SJSA1 (cell line): ENCODE measurements at regions not wholly inside any gene's neighbourhood (a gene's known extent, or its start where the extent isn't known, plus 50 kb on each side); places are given as distances from the start of the nearest gene placed in this dataset.

Experiments
- DNase-seq, 2 experiments: peaks; one replicate each; pipeline ENCODE4 v3.0.0-alpha.2; 2015 to 2020; ENCODE audit warnings: low spot score in 2 of 2, low read depth in 1 of 2
- H3K27ac ChIP-seq: fragments of 250-450 bp; sonication (Bioruptor Pico); 2 replicates; pipeline ENCODE4 v1.5.1; 2020; ENCODE audit warnings: mild to moderate bottlenecking, moderate library complexity
- H3K27me3 ChIP-seq: fragments of 250-450 bp; sonication (Bioruptor Pico); replicated peaks from 2 replicates; pipeline ENCODE4 v1.5.1; 2020; ENCODE audit warnings: mild to moderate bottlenecking, moderate library complexity
- H3K36me3 ChIP-seq: fragments of 250-450 bp; sonication (Bioruptor Pico); 2 replicates; pipeline ENCODE4 v1.5.1; 2020; ENCODE audit warnings: mild to moderate bottlenecking
- H3K4me1 ChIP-seq: fragments of 250-450 bp; sonication (Bioruptor Pico); replicated peaks from 2 replicates; pipeline ENCODE4 v1.6.1; 2021; ENCODE audit warnings: mild to moderate bottlenecking
- H3K4me3 ChIP-seq: fragments of 250-450 bp; sonication (Bioruptor Pico); 2 replicates; pipeline ENCODE4 v1.5.1; 2020; ENCODE audit warnings: mild to moderate bottlenecking
- H3K9me3 ChIP-seq: fragments of 250-450 bp; sonication (Bioruptor Pico); replicated peaks from 2 replicates; pipeline ENCODE4 v1.5.1; 2020; ENCODE audit warnings: mild to moderate bottlenecking

GRCh38 chr6:91130126-91130525, 543.3 kb upstream of the MAP3K7 start:
- H3K27ac ChIP-seq, result no peak overlapping the region
- H3K4me3 ChIP-seq, result no peak overlapping the region
- no peaks in the 10 kb centered on the region for H3K27me3 ChIP-seq
- H3K9me3 ChIP-seq, result no peaks in the 10 kb centered on the region
- DNase-seq, result no peak
- no peaks in the 10 kb centered on the region for H3K36me3 ChIP-seq
- no peaks in the 10 kb centered on the region for H3K4me1 ChIP-seq

GRCh38 chr6:91127752-91128151, 540.9 kb upstream of the MAP3K7 start:
- H3K9me3 ChIP-seq, result no peaks in the 10 kb centered on the region
- no peaks in the 10 kb centered on the region for H3K4me1 ChIP-seq
- DNase-seq, result no peak
- H3K27ac ChIP-seq, result no peak overlapping the region
- H3K27me3 ChIP-seq, result no peaks in the 10 kb centered on the region
- H3K36me3 ChIP-seq, result no peaks in the 10 kb centered on the region
- H3K4me3 ChIP-seq, result no peak overlapping the region

- H3K36me3 ChIP-seq, result no peaks in the 10 kb centered on the region
- no peaks in the 10 kb centered on the region for H3K9me3 ChIP-seq
- no peaks in the 10 kb centered on the region for H3K4me1 ChIP-seq
- no peak overlapping the region for H3K4me3 ChIP-seq
- H3K27me3 ChIP-seq, result no peaks in the 10 kb centered on the region
- DNase-seq, result no peak
- no peak overlapping the region for H3K27ac ChIP-seq
These were observed 540.0 kb upstream of the MAP3K7 start for GRCh38 chr6:91126876-91127275.

- Histone ChIP-seq H3K4me3 (no peak overlapping the region), H3K27ac (no peak overlapping the region), H3K36me3 (no peaks in the 10 kb centered on the region), H3K9me3 (no peaks in the 10 kb centered on the region), H3K4me1 (peaks cover 7% of the 10 kb centered on the region; the same call in 1 of the 2 replicates), H3K27me3 (no peaks in the 10 kb centered on the region)
- no peak for DNase-seq
These were observed 530.7 kb upstream of the MAP3K7 start for GRCh38 chr6:91117550-91117949.

GRCh38 chr6:91114123-91114708, 527.3 kb upstream of the MAP3K7 start:
- Histone ChIP-seq H3K27ac (no peak overlapping the region), H3K4me3 (no peak overlapping the region), H3K27me3 (no peaks in the 10 kb centered on the region), H3K4me1 (no peaks in the 10 kb centered on the region), H3K9me3 (no peaks in the 10 kb centered on the region), H3K36me3 (no peaks in the 10 kb centered on the region)
- DNase-seq, result no peak

- Histone ChIP-seq H3K9me3 (no peaks in the 10 kb centered on the region), H3K4me3 (no peak overlapping the region), H3K27ac (no peak overlapping the region), H3K36me3 (no peaks in the 10 kb centered on the region), H3K27me3 (no peaks in the 10 kb centered on the region), H3K4me1 (no peaks in the 10 kb centered on the region)
- DNase-seq, result no peak
These were observed 519.2 kb upstream of the MAP3K7 start for GRCh38 chr6:91106083-91106482.

GRCh38 chr6:91105532-91105931, 518.7 kb upstream of the MAP3K7 start:
- H3K27ac ChIP-seq, result no peak overlapping the region
- H3K4me3 ChIP-seq, result no peak overlapping the region
- no peak for DNase-seq
- H3K27me3 ChIP-seq, result no peaks in the 10 kb centered on the region
- H3K36me3 ChIP-seq, result no peaks in the 10 kb centered on the region
- H3K4me1 ChIP-seq, result no peaks in the 10 kb centered on the region
- H3K9me3 ChIP-seq, result no peaks in the 10 kb centered on the region

- H3K27me3 ChIP-seq, result no peaks in the 10 kb centered on the region
- no peak overlapping the region for H3K4me3 ChIP-seq
- H3K36me3 ChIP-seq, result no peaks in the 10 kb centered on the region
- no peak for DNase-seq
- no peaks in the 10 kb centered on the region for H3K4me1 ChIP-seq
- H3K9me3 ChIP-seq, result no peaks in the 10 kb centered on the region
- H3K27ac ChIP-seq, result no peak overlapping the region
These were observed 512.6 kb upstream of the MAP3K7 start for GRCh38 chr6:91099479-91099878.

GRCh38 chr6:91098006-91098405, 511.1 kb upstream of the MAP3K7 start:
- no peak overlapping the region for H3K27ac ChIP-seq
- H3K4me3 ChIP-seq, result no peak overlapping the region
- H3K4me1 ChIP-seq, result no peaks in the 10 kb centered on the region
- no peak for DNase-seq
- no peaks in the 10 kb centered on the region for H3K27me3 ChIP-seq
- H3K9me3 ChIP-seq, result no peaks in the 10 kb centered on the region
- H3K36me3 ChIP-seq, result no peaks in the 10 kb centered on the region

- H3K9me3 ChIP-seq, result no peaks in the 10 kb centered on the region
- H3K36me3 ChIP-seq, result no peaks in the 10 kb centered on the region
- no peak overlapping the region for H3K4me3 ChIP-seq
- no peak for DNase-seq
- no peak overlapping the region for H3K27ac ChIP-seq
- no peaks in the 10 kb centered on the region for H3K4me1 ChIP-seq
- H3K27me3 ChIP-seq, result no peaks in the 10 kb centered on the region
These were observed 510.5 kb upstream of the MAP3K7 start for GRCh38 chr6:91097364-91097763.

- no peak for DNase-seq
- H3K27me3 ChIP-seq, result no peaks in the 10 kb centered on the region
- H3K4me1 ChIP-seq, result no peaks in the 10 kb centered on the region
- no peak overlapping the region for H3K27ac ChIP-seq
- no peaks in the 10 kb centered on the region for H3K36me3 ChIP-seq
- H3K9me3 ChIP-seq, result no peaks in the 10 kb centered on the region
- no peak overlapping the region for H3K4me3 ChIP-seq
These were observed 508.1 kb upstream of the MAP3K7 start for GRCh38 chr6:91094806-91095475.

- Histone ChIP-seq H3K4me1 (no peaks in the 10 kb centered on the region), H3K4me3 (no peak overlapping the region), H3K27ac (no peak overlapping the region), H3K9me3 (no peaks in the 10 kb centered on the region), H3K36me3 (no peaks in the 10 kb centered on the region), H3K27me3 (no peaks in the 10 kb centered on the region)
- no peak for DNase-seq
These were observed 507.5 kb upstream of the MAP3K7 start for GRCh38 chr6:91094341-91094740.

GRCh38 chr6:91088976-91089375, 502.1 kb upstream of the MAP3K7 start:
- Histone ChIP-seq H3K36me3 (no peaks in the 10 kb centered on the region), H3K4me3 (no peak overlapping the region), H3K9me3 (no peaks in the 10 kb centered on the region), H3K27ac (no peak overlapping the region), H3K4me1 (no peaks in the 10 kb centered on the region), H3K27me3 (no peaks in the 10 kb centered on the region)
- no peak for DNase-seq

- Histone ChIP-seq H3K4me1 (no peaks in the 10 kb centered on the region), H3K4me3 (no peak overlapping the region), H3K27ac (no peak overlapping the region), H3K27me3 (no peaks in the 10 kb centered on the region), H3K9me3 (no peaks in the 10 kb centered on the region), H3K36me3 (no peaks in the 10 kb centered on the region)
- no peak for DNase-seq
These were observed 501.6 kb upstream of the MAP3K7 start for GRCh38 chr6:91088515-91088914.

- no peak for DNase-seq
- H3K27ac ChIP-seq, result no peak overlapping the region
- no peaks in the 10 kb centered on the region for H3K9me3 ChIP-seq
- no peaks in the 10 kb centered on the region for H3K36me3 ChIP-seq
- H3K4me3 ChIP-seq, result no peak overlapping the region
- peaks cover 2% of the 10 kb centered on the region; the same call in 1 of the 2 replicates for H3K4me1 ChIP-seq
- no peaks in the 10 kb centered on the region for H3K27me3 ChIP-seq
These were observed 501.0 kb upstream of the MAP3K7 start for GRCh38 chr6:91087908-91088307.
